Activated CD8-positive, alpha-beta memory T cell treated with anti-CD3 and anti-CD28 coated beads, Interleukin-2, amount 50 U/mL, for 48 hours (primary cell): ENCODE measurements at regions not wholly inside any gene's neighbourhood (a gene's known extent, or its start where the extent isn't known, plus 50 kb on each side); places are given as distances from the start of the nearest gene placed in this dataset.

Experiments
- DNase-seq: peaks from one replicate; pipeline ENCODE4 v3.0.0-alpha.2; 2020

DNA sequence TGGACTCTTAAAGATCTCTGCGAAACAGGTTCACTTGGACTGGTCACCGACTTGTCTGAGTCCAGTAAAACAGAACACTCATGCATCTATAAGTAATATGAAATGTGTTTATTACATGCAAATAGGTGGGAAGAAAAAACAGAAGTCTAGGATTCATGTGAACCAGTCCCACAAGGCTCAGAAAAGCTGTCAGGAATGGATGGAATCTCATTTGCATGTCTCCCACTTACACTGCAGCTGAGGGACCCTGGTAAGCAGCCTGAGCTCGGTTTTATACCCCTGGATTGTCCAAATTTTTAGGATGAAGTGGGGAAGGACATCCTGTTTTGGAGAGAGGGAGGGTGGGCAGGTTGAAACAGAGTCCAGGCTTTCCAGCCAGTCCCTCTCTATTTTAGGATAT lies 1545.1 kb upstream of the PCDH20 start:
- DNase-seq: no peak

DNA sequence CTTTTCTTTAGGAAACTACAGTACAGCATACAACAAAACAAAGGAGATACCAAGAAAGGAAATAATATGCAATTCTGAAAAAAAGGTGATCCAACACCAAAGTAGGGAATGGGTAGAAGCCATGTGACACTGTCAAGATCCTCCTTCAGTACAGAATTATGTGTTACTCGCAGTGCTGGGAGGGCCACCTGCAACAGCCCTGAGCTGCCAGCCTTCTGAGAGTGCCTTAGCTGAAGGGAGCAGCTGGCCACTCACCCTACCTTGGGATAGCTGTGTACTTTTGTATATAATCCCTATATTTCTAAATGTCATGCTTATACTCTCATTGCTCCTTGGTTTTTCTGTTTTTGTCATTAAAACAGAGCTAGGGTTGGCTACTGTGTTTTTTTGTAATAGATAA lies 1518.2 kb upstream of the PCDH20 start:
- no peak for DNase-seq

- DNase-seq: no peak
Measured at GRCh38 chr13:62932256-62932883, 1516.7 kb upstream of the PCDH20 start.

DNA sequence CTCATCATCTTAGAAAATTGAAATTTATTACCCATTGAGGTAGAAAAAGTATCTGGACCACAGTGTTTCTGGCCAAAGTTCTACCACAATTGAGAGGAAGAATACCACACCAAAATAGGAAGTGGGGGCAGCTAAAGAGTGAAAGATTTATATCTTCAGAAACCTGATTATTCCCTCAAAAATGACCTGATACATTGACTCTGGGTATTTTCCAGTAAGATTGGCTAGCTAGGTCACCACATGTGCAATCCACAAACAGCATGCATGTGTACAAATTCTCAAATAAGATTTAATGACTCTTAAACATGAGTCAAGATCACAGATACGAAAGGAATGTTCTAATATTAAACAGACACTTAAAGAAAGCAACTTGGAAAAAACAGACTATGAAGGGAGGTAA lies 1516.2 kb upstream of the PCDH20 start:
- no peak for DNase-seq

- no peak for DNase-seq
Measured at GRCh38 chr13:62924395-62924794, 1508.7 kb upstream of the PCDH20 start.

DNA sequence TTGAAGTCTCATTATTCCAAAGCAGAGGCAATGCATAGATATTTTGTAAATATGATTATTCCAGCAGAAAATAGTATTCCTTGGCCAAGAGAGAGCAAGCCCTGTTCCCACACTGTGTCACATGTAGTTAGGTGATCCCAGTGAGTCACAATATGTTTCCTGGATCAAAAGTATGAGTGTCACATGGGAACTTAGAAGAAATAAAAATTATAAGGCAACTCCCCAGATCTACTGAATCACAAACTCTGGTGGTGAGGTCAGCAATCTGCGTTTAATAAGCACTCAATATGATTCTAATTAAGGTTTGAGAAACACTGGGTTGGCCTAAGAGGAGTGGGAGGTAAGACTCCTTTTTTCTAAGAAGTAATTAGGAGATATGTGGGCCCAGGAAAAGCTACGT lies 1504.5 kb upstream of the PCDH20 start:
- no peak for DNase-seq

DNA sequence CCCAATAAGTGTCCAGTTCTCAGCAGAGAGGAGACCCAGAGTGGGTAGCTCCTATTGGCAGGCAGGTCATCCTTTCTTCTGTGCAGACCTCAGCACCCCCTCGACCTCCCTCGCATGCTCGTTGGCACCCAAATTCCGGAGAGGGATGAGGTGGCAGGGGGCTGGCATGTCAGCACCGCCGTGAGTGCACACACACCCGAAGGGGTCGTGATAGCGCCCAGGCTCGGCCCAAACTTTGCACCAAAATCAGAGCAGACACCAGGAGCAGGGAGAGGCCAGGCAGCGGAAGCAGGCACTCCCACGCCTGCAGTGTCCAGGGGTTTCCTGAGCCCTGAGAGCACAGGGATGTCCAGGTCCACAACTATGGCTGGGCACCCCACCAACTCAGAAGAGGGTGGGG lies 1503.8 kb upstream of the PCDH20 start:
- DNase-seq: no peak

- DNase-seq: no peak
Measured at GRCh38 chr13:62910541-62911060, 1495.0 kb upstream of the PCDH20 start.

- DNase-seq: no peak
Measured at GRCh38 chr13:62908321-62908720, 1492.7 kb upstream of the PCDH20 start.

- no peak for DNase-seq
Measured at GRCh38 chr13:62906896-62907295, 1491.2 kb upstream of the PCDH20 start.

- DNase-seq: no peak
Measured at GRCh38 chr13:62906469-62906868, 1490.8 kb upstream of the PCDH20 start.

DNA sequence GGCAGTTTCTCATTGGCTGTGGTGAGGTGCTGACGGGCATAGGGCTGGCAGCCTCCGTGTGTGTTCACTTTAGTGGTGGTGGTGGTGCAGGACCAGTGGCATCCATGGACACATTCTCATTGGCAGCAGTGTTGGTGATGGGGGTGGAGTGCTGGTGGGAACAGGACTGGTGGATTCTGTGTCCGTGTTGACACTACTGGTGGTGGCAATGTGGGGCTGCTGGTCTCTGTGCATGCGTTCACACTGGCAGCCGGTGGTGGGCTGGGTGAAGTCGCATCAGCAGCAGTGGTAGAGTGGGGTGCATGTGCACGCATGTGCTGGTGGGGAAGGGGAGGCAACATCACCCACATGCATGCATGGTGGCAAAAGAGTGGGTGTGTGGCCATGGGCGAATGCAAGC lies 1471.4 kb upstream of the PCDH20 start:
- DNase-seq: no peak

DNA sequence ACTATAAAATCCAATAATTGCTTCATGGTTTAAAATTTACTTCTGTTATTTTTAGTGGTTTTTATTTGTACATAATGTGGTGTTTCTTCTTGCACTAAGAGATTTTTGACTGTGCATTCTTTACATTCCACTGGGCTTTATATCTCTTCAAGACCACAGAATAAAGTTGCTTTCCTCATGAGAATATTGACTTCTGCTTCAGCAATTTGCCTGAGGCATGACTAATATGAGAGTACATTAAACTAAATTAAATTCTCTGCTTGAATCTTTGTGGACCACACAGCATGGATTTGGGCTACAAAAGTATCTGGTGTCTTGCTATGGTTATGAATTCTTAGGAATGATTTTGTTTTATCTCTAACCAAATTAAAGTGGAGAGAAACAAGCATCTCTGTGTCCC lies 1463.4 kb upstream of the PCDH20 start:
- no peak for DNase-seq

- no peak for DNase-seq
Measured at GRCh38 chr13:62875118-62875640, 1459.5 kb upstream of the PCDH20 start.

GRCh38 chr13:62850331-62850730 lies 1434.7 kb upstream of the PCDH20 start:
- DNase-seq: no peak

DNA sequence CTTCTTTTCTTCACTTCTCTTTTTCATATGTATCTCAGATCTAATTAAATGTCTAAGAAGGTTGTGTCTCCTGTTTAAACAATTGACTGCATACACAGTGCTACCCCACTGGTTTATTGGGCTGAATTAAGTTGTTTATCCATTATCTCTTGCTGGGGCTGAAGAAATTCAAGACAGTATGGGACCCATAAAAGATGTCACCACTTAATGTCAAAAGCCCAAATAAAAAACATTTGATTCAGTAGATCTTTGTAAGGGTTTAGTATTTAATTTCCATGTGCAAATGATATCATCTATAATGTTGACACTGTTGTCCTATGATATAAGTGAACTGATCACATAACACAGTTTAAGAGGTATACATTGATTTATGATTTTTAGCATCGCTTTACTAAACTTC lies 1431.9 kb upstream of the PCDH20 start:
- DNase-seq: no peak

DNA sequence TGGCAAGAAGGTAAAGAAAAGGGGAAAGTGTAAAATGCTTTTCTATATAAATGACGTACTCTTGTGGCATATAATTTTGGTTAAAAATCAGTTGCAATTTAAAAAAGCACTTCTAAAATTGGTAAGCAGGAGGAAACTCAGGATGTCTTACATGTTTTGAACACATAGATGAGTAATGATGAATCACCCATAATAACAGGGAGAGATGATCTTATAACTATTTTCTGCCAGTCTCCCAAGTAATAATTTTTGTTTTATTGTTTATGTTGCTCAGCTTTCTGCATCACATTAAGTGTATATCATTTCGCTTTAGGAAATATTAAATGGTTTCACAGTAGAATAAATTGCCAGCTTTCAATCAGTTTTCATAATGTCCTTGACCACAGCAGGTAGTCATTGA lies 1430.7 kb upstream of the PCDH20 start:
- no peak for DNase-seq

- no peak for DNase-seq
Measured at GRCh38 chr13:62839338-62839737, 1423.7 kb upstream of the PCDH20 start.

GRCh38 chr13:62838929-62839328 lies 1423.3 kb upstream of the PCDH20 start:
- DNase-seq: no peak

- no peak for DNase-seq
Measured at GRCh38 chr13:62837895-62838294, 1422.2 kb upstream of the PCDH20 start.

DNA sequence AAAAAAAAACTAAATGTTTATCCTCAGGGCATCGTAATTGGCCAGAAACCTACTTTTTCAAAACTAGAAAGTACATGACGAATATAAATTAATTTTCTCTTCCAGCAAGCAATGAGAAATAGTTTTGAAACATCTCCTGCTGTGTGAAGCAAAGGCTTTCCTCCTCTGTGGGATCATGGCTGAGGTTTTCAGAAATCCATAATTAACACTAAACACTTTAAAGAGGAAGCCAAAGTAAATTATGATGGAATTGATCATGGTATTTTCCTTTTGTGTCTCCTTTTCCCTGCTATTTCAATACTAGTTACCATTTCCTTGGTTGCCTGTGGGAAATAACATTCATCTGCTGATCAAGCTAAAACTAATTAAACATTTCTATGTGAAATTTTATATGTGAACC lies 1413.8 kb upstream of the PCDH20 start:
- DNase-seq: no peak

- DNase-seq: no peak
Measured at GRCh38 chr13:62799931-62800436, 1384.3 kb upstream of the PCDH20 start.

GRCh38 chr13:62799038-62799535 lies 1383.4 kb upstream of the PCDH20 start:
- no peak for DNase-seq

- DNase-seq: no peak
Measured at GRCh38 chr13:62793850-62794249, 1378.2 kb upstream of the PCDH20 start.

DNA sequence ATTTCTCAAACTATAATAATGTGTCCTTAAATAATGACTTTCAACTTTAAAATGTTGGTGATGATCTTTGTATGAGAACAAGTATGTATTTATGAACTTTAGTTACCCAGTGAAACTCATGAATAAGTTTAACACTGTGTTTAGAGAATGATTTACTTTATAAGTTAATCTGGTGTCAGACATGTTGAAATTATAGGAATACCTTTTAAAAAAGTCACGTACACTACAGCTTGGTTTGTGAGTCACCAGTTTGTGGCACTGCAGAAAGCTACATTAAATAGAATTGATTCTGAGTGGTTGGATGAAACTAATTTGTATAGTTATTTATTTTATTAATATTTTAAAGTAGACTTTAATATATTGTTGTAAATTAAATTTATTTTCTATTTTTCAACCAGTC lies 1366.2 kb upstream of the PCDH20 start:
- DNase-seq: no peak
